Activated T-cell treated with anti-CD3 and anti-CD28 coated beads for 1 hour (primary cell): ENCODE measurements at regions not wholly inside any gene's neighbourhood (a gene's known extent, or its start where the extent isn't known, plus 50 kb on each side); places are given as distances from the start of the nearest gene placed in this dataset.

ENCODE experiments used
- DNase-seq: peaks from one replicate; pipeline ENCODE4 v3.0.0-alpha.2; 2020; ENCODE audit warnings: low read depth

DNA sequence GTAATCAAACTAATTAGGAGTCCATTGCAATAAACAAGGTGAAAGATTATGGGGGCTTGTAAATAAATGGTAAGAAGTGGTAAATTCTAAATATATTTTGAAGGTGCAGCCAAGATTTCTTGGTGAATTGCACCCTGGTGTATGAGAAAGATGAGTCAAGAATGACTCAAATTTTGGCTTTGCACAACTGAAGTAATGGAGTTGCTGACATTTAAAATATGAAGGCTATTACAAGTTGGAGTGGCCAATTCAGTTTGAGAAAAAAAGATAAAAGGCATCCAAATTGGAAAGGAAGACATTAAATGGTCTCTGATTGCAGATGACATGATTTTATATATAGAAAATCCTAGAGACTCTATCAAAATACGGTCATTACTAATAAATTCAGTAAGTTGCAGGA is 2330.6 kb downstream of the MAT2B start:
- no peak for DNase-seq

DNA sequence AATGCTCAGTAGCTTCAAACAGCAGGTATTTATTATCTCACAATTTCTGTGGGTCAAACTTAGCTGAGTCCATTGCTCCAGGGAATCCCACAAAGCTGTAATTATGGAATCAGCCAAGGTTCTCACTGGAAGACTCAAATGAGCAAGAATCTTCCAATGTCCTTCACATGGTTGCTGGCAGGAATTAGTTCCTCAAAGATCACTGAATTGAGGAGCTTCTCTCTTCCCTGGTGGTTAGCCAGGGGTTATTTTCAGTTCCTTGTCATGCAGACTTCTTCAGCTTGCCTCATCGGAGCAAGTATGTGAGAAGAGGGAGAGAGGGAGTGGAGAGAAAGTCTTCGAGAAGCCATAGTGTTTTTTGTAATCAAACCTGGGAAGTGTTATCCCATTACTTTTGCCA is 2331.9 kb downstream of the MAT2B start:
- DNase-seq = no peak

DNA sequence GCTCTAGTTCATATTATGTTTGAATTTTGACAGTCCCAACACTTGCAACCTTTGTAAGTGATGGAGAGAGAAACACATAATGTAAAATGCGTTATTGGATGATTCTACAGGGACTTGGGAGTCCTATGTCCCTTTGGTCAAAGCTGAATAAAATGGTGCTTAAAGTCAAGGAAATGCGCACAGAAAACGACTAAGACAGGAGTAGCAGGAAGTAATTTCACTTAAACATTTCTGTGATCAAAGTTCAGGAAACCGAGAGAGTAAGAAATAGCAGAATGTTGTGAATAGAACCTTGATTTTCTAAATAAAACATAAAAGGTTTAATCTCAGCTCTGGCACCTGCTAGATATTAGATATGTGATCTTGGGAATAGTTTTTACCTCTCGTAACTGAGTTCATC is 2339.2 kb downstream of the MAT2B start:
- no peak for DNase-seq

DNA sequence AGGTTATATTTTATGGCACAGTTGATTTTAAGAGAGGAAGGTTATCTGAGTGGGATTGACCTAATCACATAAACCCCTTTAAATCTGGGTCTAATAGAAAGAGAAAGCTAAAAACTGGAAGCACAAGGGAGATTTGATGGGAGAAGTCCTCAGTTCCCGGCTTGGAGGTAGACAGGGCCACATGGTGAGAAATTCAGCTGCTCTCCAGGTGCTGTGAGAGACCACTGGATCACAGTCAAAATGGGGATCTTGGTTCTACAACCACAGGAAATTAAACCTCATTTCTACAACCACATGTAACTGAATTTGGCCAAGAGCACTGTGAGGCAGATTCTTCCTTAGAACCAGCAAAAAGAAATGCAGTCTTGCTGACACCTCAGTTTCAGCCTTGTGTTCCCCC is 2352.7 kb downstream of the MAT2B start:
- DNase-seq = no peak

DNA sequence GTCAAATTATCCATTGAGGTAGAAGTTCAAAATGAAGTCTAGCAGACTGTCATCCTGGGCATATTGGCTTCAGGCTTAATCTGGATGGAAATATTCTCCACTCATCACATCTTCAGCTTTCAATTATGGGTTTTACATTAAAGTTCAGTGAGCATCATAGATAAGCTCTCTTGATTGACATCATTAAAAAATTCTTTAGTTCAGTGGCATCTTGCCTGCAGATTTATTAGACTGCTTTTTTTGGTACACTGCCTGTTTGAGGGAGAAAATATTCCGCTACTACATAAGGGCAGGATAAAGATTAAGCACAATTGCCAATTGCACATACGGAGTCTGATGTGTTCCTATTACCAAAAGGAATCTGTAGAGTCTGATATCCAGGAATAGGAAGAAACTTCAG is 2353.8 kb downstream of the MAT2B start:
- DNase-seq = no peak

DNA sequence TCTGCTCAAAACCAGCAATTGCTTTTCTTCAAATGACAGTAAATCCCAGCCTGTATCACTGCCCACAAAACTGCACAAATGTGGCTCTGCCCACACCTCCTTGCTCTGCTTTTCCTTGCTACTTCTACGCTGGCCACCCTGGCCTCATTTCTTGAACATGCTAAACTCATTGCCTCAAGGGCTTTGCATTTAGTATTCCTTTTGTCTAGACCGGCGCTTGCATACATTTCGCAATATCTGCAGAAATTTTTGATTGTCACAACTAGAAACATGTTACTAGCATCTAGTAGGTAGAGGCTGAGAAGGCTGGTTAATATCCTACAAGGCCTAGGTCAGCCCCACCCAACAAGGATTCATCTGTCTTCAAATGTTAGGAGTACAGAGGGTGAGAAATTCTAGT is 2357.8 kb downstream of the MAT2B start:
- no peak for DNase-seq

DNA sequence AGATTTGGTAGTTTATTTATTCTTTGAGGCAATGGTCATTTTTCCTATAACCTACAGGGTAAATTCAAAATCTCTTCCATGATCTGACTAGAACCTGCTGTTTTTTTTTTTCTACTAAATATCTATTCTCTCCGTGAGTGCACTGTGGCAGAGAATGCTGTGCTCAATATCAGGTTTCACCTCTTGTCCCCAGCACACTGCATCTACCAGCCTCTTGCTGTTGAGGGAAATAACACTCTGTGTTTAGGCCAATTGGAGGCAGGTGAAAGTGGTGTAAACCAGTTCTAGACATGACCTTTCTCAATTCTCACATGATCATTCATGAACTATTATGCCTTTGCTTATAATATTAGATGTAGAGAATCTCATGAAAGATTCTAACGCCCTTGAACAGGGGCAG is 2365.9 kb downstream of the MAT2B start:
- no peak for DNase-seq

DNA sequence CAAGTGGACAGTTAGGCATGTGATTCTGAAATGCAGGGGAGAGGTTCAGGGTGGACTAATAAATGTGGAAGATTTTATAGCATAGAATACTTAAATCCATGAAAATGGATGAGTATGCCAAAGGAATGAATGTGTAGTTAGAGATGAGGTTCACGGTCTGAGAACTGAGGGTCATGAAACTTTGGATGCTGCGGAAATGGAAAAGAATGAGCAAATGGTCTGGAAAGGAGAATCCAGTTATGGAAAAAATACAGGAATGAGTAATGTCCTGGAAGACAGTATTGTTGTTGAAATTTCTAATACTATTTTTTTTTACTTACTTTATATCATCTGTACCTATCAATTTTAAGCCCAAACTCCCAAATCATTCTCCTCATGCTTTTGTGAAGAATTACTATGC is 2369.4 kb downstream of the MAT2B start:
- no peak for DNase-seq

DNA sequence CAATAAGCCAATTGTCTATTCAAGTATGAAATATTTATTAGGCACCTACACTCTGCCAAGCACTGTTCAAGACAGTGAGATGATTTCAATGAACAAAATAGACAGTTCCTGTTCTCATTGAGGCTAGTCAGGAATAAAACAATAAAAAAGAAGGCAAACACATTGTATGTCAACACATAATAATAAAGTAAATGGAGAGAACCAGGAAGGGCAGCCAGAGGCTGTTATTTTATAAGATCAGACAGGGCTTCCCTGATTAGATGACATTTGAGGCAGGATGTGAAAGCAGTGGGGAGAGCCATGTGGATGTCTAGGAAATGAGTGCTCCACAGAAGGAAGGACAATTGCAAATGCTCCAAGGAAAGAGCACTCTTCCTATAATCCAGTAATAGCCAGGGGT is 2371.1 kb downstream of the MAT2B start:
- no peak for DNase-seq

DNA sequence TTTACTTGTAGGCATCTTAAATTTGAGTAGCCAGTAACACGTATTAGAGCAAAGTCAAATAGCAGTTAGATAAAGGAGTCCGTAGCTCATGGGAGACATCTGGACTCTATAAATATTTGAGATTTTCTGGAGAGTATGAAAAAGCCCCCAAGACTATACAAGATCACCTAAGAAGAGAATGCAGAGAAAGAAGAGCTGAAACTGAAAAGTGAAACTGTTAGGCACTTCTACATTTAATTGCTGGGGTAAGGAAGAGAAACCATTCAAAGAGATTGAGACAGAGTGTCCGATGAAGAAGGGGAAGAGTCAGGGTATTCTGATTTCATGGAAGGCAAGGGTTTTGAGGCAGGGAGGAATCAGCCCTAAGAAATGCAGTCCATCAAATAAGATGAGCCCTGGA is 2372.1 kb downstream of the MAT2B start:
- DNase-seq = no peak

DNA sequence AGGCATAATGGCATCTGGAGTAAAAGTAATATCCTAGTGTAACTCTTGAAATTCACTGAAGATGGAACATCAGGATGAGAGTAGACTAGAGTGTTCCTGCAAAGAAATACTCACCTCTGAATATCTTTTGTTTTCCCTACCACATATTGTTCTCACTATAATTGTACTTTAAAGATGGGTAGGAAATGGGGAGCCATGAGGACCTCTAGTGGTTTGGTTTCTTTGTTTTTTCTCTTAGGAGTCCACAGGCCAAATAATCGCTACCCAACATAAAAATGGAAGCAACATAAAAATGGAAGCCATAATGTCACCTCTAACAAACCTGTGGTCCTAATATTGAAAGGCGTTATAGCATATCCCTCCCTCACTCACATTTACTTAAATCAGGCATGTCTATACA is 2375.8 kb downstream of the MAT2B start:
- DNase-seq = no peak

DNA sequence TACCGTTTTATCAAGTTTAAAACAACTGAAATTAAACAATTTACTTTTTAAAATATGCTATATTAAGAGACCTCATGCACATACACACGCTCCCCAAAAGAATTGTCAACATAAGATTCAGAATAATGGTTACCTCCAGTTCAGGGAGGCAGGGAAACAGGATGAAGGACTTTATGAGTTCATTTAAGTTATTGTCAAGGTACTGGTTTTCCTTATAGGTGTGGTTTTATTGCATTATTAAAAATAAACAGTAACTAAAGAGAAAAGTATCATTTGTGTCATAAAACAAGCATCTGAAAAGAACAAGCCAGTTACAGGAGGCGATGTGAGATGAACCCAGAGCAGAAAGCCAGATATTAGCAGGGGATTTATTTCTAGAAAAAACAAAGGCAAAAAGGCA is 2376.7 kb downstream of the MAT2B start:
- no peak for DNase-seq

DNA sequence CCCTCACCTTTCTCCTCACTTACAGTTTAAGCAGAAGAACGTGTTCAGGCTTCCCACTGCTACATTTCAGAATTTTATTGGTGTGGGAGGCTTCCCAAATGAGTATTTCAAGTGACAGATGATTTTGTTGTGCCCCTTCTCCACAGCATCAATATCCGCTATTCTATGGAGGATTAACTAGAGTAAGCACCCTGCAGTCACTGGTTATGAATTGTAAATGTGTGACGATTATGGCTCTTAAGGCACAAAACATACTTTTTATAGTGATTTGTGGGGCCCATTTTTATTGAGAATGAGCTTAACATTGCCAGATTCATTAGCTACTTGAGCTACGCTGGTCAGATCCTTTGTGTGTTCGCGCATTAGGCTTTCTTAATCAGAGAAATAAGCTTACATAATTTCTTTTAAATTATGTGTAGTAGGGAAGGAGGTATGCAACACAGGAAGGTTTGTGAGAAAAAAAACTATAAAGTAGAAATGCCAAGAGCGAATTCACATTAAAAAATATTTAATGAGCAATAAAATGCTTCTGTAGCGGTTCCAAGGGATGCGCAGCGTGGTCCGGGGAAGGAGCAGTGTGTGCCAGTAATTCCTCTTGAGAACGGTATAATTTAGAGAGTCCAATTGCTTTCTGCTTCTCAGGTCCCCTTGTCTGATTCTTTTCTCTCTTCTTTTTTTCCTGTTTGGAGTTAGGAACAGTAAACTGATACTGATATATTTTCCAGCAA is 2380.4 kb downstream of the MAT2B start:
- no peak for DNase-seq

DNA sequence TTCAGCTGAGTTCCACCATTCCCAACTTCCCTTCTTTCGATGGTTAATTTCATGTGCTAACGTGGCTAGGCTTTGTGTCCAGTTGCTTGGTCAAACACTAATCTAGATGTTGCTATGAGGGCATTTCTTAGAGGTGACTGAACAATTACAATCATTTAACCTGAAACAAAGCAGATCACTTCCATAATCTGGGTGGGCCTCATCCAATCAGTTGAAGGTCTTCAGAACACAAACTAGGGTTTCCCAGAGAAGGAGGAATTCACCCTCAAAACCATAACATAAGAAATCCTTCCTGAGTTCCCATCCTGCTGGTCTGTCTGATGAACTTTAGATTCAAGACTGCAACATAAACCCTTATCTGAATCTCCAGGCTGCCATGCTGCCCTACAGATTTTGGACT is 2381.7 kb downstream of the MAT2B start:
- DNase-seq = no peak

DNA sequence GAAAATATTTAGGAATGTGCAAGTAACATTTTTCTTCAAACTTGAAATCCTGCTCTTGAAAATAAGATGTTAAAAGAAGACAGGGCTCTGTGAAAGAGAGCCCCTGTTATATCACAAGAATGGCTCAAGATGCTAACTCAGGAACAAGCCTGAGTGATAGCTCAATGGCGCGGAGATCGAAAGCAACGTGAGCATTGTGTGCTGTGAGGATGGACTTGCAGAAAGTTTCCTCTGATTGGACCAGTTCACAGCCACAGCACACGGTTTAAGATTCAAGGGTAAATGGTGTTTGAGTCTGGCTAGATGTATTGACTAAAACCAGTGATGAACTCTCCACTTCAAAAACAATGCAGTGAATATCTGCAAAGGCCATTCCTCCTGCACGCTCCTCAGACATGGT is 2387.0 kb downstream of the MAT2B start:
- no peak for DNase-seq

DNA sequence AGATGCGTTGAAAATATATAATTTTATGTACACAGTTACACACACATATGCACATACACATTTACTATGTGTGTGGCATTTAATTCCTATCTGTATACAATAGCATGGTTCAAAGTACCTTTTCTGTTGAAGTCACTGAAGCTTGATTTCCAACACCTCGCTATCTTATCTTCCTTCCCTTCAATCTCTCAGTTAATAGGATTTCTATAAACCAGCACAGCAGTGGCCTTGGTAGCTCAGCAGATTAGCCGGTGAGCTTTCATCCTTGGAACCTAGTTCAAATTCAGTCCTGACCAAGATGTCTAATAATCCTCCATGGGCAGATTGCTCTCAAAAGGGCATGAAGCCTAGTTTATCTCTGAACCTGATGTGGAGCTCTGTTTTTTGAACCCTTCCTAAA is 2389.5 kb downstream of the MAT2B start:
- DNase-seq = no peak

DNA sequence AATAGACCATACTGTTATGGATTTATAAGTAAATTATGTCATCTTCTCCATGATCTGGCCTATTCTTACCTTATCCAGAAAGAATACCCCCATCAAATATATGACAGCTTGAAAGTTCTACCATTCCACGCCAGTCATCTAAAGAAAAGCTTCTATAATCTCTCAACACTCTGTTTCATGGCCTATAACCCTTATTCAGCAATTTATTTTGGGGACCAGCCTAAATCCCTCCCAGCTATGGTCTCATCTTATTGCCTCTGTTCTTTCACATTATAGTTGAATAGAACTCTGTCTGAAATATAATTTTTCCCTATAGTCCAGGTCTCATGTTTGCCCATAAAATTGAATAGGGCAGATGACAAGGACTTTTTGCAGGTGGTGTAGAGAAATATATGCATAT is 2387.6 kb upstream of the WWC1 start:
- no peak for DNase-seq

DNA sequence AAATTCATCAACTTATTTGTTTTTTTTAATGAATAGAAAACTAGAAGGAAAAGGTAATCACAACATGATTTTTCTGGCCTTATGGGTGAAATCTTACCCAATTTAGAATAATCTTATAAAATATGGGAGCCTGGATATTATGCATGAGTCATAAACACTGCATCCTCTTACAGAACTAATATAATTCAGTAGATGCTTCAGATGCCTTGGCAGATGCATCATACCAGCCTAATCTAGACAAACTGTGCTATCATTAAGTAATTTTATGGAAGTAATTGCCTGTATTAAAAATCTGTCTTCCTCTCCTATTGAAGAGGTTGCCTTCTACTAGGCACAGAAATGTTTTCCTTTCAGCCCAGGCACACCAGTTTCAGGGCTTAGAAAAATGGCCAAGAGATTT is 2384.6 kb upstream of the WWC1 start:
- DNase-seq = no peak

DNA sequence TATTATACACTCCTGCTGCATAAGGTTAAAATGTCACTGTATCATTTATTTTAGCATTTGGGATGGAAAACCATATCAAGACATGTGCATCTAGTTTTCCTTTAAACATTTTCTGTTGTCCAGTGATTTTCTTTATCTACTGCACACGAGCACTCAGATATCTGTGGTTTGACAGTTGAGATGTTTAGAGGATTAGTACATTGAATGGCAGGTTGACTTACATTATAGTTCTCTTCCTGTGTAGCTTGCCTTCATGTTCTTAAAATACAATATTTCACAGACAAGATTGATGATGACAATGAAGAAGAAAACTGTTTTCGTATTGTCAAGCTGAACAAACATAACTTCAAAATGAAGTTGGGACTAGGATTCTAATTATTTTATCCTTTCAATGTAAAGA is 2378.4 kb upstream of the WWC1 start:
- DNase-seq = no peak

DNA sequence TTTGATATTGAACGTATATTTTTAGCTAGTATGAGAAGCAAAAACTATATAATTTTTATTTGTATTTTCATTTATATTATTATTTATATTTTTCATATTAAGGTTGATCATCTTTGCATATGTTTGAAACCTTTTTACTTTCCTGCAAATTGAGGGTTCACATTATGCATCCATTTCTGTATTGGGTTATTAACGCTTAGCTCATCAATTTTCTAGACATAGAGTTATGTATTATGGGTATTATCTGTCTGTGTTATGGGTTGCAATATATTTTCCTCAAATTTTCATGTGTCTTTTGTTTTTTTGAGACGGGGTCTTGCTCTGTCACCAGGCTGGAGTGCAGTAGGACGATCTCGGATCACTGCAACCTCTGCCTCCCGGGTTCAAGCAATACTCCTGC is 2377.0 kb upstream of the WWC1 start:
- DNase-seq = no peak

DNA sequence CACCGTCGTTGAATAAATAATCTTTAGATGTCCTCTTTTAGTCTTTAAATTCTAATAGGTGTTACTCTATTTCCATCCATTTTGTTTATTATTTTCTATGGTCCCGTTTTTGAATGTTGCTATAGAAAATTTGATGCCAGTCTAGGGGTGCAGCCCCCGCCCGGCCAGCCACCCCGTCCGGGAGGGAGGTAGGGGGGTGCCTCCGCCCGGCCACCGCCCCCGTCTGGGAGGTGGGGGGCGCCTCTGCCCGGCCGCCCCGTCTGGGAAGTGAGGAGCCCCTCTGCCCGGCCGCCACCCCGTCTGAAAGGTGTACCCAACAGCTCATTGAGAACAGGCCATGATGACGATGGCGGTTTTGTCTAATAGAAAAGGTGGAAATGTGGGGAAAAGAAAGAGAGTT is 2372.2 kb upstream of the WWC1 start:
- no peak for DNase-seq

DNA sequence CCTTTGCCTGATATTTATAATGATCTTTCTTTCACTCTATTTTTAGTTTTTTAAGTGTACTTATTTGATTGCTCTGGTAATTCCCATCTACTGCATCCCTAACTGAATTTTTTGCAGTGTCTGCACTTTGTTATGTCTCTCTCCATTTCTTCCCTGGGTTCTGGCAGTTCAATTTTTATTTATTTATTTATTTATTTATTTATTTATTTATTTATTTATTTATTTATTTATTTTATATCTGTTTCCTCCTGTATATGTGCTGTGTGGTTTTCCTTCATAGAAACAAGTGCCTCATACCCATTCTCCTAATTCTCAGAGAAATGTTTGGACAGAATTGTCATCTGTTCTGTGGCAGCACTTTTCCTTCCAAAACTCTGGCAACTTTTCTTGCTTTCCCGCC is 2370.8 kb upstream of the WWC1 start:
- no peak for DNase-seq

DNA sequence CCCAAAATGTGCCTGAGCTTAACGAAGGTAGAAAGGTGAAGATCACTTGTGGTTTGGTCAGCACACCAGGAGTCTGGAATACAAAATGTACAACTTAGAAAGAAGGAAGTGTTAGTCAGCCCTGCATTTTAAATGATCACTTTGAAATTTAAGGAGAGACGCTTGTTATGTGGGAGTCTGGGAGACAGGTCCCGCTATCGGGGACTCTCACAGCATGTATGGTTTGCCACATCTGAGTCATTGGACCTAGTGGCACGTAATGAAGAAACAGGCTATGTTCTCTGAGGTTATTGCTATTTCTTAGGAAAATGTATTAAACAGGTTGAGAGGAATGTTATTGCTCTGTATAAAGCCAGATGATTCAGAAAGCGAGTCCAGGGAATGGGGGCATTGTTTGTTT is 2362.5 kb upstream of the WWC1 start:
- no peak for DNase-seq

DNA sequence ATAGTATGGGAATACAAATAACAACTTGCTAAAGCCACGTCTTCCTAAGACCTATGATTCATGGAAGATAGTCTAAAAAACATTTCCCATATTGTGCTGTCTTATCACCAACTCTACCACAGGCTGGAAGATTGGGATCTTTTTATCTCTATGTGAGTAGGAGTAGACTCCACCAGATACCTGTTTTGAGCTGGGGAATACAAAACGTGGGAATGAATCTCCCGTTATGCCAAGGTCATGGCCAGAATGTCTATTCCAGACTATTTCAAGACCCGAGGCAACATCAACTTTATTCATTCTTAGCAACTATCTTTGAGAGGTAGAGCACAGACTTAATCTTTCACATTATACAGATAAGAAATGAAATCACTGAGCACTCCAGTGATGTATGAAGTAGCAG is 2350.9 kb upstream of the WWC1 start:
- no peak for DNase-seq

DNA sequence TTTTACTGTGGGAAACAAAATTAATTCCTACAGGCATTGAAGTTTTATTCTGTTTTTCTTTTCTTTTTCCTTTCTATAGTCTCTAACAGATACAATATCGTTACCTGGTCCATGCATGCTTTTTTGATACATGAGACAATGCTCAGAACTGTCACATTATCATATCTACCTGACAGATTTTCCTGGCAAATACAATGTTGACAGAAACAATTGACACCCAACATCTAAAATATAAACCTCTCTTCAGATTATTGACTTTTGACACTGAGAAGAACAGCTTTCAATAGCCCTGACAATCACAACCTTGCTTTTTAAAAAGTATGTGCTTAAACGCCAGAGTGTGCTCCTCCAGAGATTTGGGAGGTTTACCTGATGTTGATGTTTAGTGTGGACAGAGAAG is 2334.6 kb upstream of the WWC1 start:
- DNase-seq = no peak
